ENCODE measurements at regions not wholly inside any gene's neighbourhood (a gene's known extent, or its start where the extent isn't known, plus 50 kb on each side); places are given as distances from the start of the nearest gene placed in this dataset.
A peak's percentile ranks its signal among the peaks of the same experiment; 100 is the strongest.

DNA sequence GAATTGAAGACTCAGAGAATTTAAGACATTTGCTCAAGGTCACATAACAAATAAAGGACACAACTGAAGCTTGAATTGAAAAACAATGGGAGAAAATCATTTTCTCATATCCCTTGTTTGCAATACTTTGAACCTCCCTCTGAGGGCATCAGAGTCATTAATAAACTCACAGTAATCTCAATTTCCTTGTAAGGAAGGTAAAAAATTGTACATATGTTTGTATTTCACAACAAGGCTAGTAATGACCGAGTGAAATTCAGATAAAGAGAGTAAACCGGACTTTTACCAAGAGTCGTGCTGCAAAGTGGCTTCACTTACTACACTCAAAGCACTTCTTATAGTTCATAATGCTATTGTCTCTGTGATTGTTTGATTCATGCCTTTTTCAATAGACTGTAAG lies 665.0 kb downstream of the NR2F1-AS1 start:
- H3K9me3 ChIP-seq = no peaks in the 10 kb centered on the region
- H3K36me3 ChIP-seq = no peaks in the 10 kb centered on the region
- H3K27me3 ChIP-seq = no peaks in the 10 kb centered on the region
- TF ChIP-seq, protein P1, sequence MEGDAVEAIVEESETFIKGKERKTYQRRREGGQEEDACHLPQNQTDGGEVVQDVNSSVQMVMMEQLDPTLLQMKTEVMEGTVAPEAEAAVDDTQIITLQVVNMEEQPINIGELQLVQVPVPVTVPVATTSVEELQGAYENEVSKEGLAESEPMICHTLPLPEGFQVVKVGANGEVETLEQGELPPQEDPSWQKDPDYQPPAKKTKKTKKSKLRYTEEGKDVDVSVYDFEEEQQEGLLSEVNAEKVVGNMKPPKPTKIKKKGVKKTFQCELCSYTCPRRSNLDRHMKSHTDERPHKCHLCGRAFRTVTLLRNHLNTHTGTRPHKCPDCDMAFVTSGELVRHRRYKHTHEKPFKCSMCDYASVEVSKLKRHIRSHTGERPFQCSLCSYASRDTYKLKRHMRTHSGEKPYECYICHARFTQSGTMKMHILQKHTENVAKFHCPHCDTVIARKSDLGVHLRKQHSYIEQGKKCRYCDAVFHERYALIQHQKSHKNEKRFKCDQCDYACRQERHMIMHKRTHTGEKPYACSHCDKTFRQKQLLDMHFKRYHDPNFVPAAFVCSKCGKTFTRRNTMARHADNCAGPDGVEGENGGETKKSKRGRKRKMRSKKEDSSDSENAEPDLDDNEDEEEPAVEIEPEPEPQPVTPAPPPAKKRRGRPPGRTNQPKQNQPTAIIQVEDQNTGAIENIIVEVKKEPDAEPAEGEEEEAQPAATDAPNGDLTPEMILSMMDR (IDR thresholded peaks at IDR 0.05) = no peak
- no peaks in the 10 kb centered on the region for H3K4me1 ChIP-seq
- DNase-seq (no peak), ATAC-seq (peak in 2 of 4 donors; percentile 28 to 41), FAIRE-seq (no peak)
- intact Hi-C loops (cut with DNase I) = no loop called here
- no peak overlapping the region for H3K4me3 ChIP-seq
- H3K27ac ChIP-seq = no peak overlapping the region
- WGBS, 2 donors = 16 to 21% methylated on average over 3 of the region's 3 CpGs

DNA sequence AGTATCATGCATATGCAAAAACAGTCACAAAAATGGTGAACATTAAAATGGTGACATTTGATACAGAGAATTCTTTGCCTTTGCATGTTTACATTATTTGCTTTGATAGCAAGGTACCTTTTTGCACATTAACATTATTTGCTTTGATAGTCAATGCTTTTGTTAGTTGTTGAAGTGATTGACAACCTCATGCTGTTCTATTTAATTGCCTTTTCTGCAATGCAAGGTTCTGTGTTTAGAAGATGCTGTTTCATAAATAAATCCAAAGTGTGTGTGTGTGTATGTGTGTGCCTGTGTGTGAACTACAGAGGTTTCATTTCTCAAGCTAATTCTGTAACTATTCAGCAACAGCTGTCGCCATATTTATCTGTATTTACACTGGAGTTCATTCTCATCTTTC lies 668.7 kb downstream of the NR2F1-AS1 start:
- Histone ChIP-seq H3K27ac (no peak overlapping the region), H3K4me1 (no peaks in the 10 kb centered on the region), H3K27me3 (no peaks in the 10 kb centered on the region), H3K9me3 (no peaks in the 10 kb centered on the region), H3K4me3 (no peak overlapping the region), H3K36me3 (no peaks in the 10 kb centered on the region)
- ATAC-seq (no peak), DNase-seq (no peak), FAIRE-seq (no peak)
- intact Hi-C loops (cut with DNase I) = no loop called here
- TF ChIP-seq, protein P1 (IDR thresholded peaks at IDR 0.05) = no peak
- WGBS, 2 donors = 40 to 56% methylated on average over 1 of the region's 1 CpG

DNA sequence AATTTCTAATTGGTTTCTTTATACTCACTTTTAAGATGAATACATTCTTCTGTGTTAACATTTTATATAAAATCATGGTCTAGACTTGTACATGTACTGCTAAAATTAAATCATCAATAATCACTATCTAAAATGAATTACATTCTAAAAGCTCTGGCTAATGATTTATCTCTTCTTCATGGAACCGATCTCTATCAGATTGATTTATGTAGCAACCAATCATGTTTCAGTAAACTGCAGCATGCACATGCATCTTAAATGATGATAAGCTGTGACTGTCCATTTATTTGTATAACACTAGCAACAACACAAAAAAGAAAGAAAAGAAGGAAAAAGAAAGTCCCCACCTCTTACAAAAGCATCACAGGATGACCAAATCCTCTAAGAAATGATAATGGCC lies 669.2 kb downstream of the NR2F1-AS1 start:
- no peak overlapping the region for H3K4me3 ChIP-seq
- ATAC-seq (no peak), FAIRE-seq (no peak), DNase-seq (no peak)
- 26 to 28% methylated on average over 1 of the region's 1 CpG for WGBS, 2 donors
- no peaks in the 10 kb centered on the region for H3K27me3 ChIP-seq
- H3K4me1 ChIP-seq = no peaks in the 10 kb centered on the region
- TF ChIP-seq, protein P1 (IDR thresholded peaks at IDR 0.05) = no peak
- H3K36me3 ChIP-seq = no peaks in the 10 kb centered on the region
- intact Hi-C loops (cut with DNase I) = no loop called here
- no peaks in the 10 kb centered on the region for H3K9me3 ChIP-seq
- no peak overlapping the region for H3K27ac ChIP-seq

DNA sequence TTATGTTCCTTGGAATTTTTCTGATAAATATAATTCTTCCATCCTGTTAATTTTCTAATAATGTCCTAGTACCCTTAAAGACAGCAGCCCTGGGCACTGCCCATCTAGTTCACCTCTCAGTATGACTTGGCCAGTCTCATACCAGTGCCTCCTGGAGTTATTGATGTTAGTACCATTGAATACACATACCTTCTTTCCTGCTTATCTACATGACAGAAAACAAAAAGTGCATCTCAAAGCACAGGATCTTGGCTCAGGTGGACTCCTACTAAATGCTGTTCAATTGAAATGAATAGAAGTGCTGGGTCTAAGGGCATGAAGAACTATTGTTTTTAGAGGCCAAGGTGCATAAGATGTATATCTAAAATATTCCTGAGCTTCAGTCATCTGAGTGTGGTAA lies 669.7 kb downstream of the NR2F1-AS1 start:
- DNase-seq (no peak), FAIRE-seq (no peak), ATAC-seq (no peak)
- intact Hi-C loops (cut with DNase I) = no loop called here
- no peaks in the 10 kb centered on the region for H3K36me3 ChIP-seq
- H3K27me3 ChIP-seq = no peaks in the 10 kb centered on the region
- H3K4me1 ChIP-seq = no peaks in the 10 kb centered on the region
- no peak overlapping the region for H3K4me3 ChIP-seq
- H3K27ac ChIP-seq = no peak overlapping the region
- TF ChIP-seq, protein P1 (IDR thresholded peaks at IDR 0.05) = no peak
- no peaks in the 10 kb centered on the region for H3K9me3 ChIP-seq

DNA sequence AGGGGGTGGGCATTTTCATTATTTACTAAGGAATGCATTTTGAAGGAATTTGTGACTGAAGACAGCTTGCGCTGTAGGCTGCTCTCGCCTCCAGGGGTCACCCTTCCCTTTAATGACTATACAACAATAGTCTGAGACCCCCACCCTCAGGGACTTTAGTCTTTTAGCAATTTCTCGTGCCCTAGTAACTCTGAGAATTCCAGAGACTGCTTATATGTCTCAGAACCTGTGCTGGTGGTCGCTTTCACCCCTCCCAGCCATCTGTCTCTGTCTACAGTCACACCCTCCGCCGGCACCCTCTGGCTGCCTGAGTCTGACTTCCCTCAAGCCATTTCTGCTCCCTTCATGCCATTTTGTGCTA lies 671.4 kb downstream of the NR2F1-AS1 start:
- 58 to 66% methylated on average over 6 of the region's 6 CpGs for WGBS, 2 donors
- no peaks in the 10 kb centered on the region for H3K4me1 ChIP-seq
- intact Hi-C loops (cut with DNase I) = no loop called here
- ATAC-seq (no peak), DNase-seq (peak in 1 of 6 donors; percentile 20), FAIRE-seq (no peak)
- TF ChIP-seq, protein P1 (IDR thresholded peaks at IDR 0.05) = no peak
- no peaks in the 10 kb centered on the region for H3K36me3 ChIP-seq
- no peak overlapping the region for H3K4me3 ChIP-seq
- H3K27ac ChIP-seq = no peak overlapping the region
- H3K27me3 ChIP-seq = no peaks in the 10 kb centered on the region
- H3K9me3 ChIP-seq = no peaks in the 10 kb centered on the region
